ENCODE measurements at regions not wholly inside any gene's neighbourhood (a gene's known extent, or its start where the extent isn't known, plus 50 kb on each side); places are given as distances from the start of the nearest gene placed in this dataset.
"Not testable (repeated sequence)": the region's sequence is repeated elsewhere in the genome, so short reads cannot be mapped to it uniquely, and the experiment has no call there.

DNA sequence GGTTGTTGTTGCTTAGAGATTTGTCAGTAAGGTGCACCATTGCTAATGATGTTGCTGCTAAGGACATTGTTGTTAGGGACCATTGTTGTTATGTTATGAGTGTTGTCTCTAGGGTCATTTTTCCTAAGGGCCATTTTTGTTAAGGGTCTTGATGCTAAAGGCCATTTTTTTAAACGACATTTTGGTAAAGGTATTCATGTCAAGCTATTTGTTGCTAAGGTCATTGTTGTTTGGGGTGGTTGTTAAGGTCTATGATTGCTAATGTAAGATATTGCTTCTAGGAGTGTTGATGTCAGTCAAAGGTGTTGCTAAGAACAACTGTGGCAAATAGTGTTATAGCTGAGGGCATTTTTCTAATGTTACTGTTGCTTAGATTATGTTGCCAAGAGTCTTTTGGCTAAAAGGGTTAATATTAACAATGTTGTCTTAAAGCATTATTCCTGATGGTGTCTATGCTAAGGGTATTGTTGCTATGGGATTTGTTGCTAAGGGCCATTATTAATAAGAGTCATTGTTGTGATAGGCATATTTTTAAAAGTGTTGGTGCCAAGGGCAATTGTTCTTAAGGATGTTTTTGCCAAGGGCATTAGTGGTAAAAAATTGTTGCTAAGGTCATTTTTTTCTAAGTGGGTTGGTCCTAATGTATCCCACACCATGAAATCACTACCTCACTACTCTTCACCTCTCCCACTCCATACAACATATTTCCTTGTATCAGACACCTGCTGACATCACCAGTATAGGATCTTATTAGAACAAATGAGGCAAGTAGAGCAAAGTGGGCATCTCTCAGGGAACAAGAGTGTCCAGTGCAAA, 56.2 kb downstream of the SPATA31A6 start:
- H3K27me3 ChIP-seq; H3K27ac ChIP-seq; H3K4me3 ChIP-seq; intact Hi-C loops (cut with DNase I); DNase-seq; H3K36me3 ChIP-seq; H3K9me3 ChIP-seq; ATAC-seq; H3K4me1 ChIP-seq: not testable (repeated sequence)

DNA sequence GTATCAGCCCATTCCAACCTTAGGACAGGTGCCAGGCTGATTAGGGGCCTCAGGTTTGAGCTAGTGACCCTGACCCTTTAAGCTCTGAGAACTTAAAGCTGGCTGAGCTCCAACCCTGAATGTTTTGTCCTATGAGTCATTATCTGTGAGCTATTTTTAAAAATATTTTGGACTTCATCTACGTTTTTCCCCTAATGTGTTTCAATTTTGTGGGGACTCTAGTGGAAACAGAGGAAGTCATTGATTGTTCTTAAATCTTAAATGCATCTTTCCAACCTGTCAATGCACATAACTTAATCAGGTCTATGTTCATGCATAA, 56.8 kb downstream of the SPATA31A6 start:
- H3K36me3 ChIP-seq; H3K9me3 ChIP-seq; H3K4me3 ChIP-seq; H3K4me1 ChIP-seq; H3K27me3 ChIP-seq; DNase-seq; H3K27ac ChIP-seq; ATAC-seq; intact Hi-C loops (cut with DNase I): not testable (repeated sequence)

DNA sequence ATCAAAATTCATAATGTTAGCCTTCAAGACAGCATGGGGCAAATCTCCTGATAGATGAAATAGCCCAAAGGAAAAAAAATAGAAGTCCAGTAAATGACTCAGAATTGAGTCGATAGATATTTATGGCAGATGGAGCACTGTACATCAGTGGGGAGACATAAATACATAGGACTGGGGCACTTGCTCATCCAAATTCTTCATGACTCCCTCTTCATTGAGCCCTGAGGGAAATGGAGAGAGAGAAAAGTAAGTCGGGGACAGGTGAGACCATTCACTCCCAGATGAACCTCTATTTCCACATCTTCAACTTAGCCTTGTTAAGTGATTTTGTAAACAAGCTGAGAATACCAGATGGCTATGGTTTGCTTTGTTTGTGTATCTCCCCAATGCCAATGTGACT, 59.8 kb downstream of the SPATA31A6 start:
- H3K27ac ChIP-seq; ATAC-seq; H3K4me3 ChIP-seq; H3K9me3 ChIP-seq; H3K27me3 ChIP-seq; intact Hi-C loops (cut with DNase I); H3K36me3 ChIP-seq; DNase-seq; H3K4me1 ChIP-seq: not testable (repeated sequence)

DNA sequence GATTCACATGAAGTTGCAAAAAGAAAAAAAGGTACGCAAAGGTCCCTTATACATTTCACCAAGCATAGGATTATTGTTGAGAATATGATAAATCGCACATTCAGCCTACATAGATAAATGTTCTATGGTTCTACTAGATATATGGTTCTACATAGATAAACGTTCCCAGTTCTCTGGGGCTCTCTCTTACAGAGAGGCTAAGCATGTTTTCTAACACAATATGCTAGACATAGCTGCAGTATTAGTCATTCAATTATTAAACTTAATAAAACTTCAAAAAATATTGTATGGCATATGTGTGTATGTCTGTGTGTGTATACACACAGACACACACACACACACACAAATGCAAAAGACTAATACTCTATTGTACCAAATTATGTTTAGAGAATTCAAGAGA, 60.4 kb downstream of the SPATA31A6 start:
- intact Hi-C loops (cut with DNase I); H3K27ac ChIP-seq; H3K36me3 ChIP-seq; H3K4me3 ChIP-seq; H3K4me1 ChIP-seq; ATAC-seq; H3K27me3 ChIP-seq; DNase-seq; H3K9me3 ChIP-seq: not testable (repeated sequence)

DNA sequence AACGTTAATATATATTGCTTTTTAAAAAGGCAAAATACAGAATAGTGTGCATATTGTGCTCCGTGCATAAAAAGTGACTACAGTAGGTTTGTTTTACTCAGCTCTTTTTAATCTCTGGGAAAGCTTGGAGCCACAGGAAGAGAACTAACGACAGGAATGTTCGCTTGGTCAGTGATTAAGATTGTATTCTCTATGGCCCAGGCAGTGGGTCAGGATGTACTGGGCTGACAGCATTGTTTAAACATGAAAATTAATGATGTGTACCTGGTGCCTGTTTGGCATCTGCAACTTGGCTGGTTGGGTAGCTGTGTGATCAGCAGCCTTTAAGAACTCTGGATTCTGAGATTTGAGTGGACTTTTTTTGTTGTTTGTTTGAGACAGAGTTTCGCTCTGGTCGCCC, 85.3 kb downstream of the SPATA31A6 start:
- intact Hi-C loops (cut with DNase I); DNase-seq; H3K36me3 ChIP-seq; H3K9me3 ChIP-seq; ATAC-seq; H3K27ac ChIP-seq; H3K27me3 ChIP-seq; H3K4me1 ChIP-seq; H3K4me3 ChIP-seq: not testable (repeated sequence)

DNA sequence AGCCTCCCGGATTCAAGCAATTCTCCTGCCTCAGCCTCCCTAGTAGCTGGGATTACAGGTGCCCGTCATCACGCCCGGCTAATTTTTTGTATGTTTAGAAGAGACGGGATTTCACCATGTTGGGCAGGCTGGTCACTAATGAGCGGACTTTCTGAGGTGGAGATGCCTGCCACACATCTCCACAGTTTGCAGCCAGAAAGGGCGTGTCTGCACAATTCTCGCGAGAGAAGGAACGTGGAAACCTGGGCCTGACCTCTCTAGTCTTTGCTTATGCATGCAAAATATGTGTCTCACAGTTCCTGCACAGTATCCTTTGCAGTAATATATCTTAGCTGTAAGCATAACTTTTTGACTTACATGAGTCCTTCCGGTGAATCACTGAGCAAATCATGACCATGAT, 85.7 kb downstream of the SPATA31A6 start:
- H3K4me1 ChIP-seq; ATAC-seq; H3K4me3 ChIP-seq; H3K36me3 ChIP-seq; H3K27ac ChIP-seq; H3K9me3 ChIP-seq; H3K27me3 ChIP-seq; intact Hi-C loops (cut with DNase I): not testable (repeated sequence)
- DNase-seq: peak in 1 of 4 donors; percentile 29

DNA sequence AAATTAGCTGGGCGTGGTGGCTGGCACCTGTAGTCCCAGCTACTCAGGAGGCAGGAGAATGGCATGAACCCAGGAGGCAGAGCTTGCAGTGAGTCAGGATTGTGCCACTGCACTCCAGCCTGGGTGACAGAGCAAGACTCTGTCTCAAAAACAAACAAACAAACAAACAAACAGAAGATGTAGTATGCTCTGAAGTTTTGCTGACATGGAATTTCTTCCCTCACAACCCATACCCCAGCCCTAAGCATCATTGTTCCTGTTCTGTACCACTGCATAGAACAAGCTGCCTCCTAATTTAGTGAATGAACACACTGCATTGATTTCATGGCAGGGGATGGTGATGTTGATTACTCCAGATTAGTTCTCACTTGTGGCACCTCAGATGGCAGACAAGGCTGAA, 89.7 kb downstream of the SPATA31A6 start:
- H3K9me3 ChIP-seq; H3K4me3 ChIP-seq; DNase-seq; H3K4me1 ChIP-seq; H3K27me3 ChIP-seq; ATAC-seq; H3K27ac ChIP-seq; intact Hi-C loops (cut with DNase I); H3K36me3 ChIP-seq: not testable (repeated sequence)

DNA sequence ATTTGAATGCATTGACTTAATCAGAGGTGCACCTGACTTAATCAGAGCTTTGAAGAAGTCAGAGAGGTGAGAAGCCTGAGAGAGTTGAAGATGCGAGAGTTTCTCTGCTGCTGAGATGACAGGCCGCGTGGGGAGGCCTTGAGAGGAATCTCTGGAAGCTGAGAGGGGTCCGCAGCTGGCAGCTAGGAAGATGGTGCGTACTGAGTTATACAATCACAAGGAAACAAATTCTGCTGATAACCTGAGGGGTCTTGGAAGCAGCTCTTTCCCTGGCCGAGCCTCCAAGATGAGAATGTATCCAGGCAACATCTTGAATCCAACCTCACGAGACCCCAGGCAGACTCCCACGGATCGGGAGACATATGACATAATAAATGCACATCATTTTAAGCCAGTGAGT, 91.7 kb downstream of the SPATA31A6 start:
- Histone ChIP-seq H3K9me3 (no peaks in the 10 kb centered on the region), H3K27ac (no peak overlapping the region), H3K36me3 (no peaks in the 10 kb centered on the region), H3K4me1 (no peaks in the 10 kb centered on the region), H3K27me3 (no peaks in the 10 kb centered on the region), H3K4me3 (no peak overlapping the region)
- no peak for DNase-seq
- TF ChIP-seq, protein P1, sequence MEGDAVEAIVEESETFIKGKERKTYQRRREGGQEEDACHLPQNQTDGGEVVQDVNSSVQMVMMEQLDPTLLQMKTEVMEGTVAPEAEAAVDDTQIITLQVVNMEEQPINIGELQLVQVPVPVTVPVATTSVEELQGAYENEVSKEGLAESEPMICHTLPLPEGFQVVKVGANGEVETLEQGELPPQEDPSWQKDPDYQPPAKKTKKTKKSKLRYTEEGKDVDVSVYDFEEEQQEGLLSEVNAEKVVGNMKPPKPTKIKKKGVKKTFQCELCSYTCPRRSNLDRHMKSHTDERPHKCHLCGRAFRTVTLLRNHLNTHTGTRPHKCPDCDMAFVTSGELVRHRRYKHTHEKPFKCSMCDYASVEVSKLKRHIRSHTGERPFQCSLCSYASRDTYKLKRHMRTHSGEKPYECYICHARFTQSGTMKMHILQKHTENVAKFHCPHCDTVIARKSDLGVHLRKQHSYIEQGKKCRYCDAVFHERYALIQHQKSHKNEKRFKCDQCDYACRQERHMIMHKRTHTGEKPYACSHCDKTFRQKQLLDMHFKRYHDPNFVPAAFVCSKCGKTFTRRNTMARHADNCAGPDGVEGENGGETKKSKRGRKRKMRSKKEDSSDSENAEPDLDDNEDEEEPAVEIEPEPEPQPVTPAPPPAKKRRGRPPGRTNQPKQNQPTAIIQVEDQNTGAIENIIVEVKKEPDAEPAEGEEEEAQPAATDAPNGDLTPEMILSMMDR (IDR thresholded peaks at IDR 0.05): no peak
- intact Hi-C loops (cut with DNase I): no loop called here
- no peak for ATAC-seq

DNA sequence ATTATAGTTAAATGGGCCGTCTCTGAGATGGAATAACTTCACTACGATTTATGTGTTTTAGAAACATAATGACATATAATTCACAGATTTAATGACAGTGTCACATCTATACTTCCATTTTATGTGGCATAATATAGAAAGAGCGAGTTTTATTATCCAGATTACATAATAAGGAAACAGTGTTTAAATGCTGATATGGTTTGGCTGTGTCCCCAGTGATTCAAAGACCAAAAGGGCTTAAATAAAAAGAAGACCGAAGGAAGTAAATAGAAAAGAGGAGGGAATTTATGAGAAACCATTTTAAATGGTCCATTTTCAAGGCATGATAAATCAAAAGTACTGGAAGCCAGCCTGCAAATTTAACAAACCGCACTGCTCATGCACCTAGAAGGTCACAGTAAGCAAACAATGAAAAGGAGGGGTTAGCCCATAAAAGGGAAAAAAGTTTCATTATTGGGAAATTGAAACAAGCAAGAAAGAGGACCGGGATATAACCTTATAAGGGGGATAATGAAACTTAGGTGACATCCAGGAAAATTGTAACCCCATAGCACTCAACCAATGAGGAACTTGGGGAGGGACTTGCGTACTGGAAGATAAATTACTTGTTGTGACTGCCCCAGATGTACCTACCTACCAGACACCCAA, 99.2 kb downstream of the SPATA31A6 start:
- H3K36me3 ChIP-seq; DNase-seq; H3K4me3 ChIP-seq; ATAC-seq; H3K27me3 ChIP-seq; H3K4me1 ChIP-seq; H3K9me3 ChIP-seq; intact Hi-C loops (cut with DNase I); H3K27ac ChIP-seq: not testable (repeated sequence)

DNA sequence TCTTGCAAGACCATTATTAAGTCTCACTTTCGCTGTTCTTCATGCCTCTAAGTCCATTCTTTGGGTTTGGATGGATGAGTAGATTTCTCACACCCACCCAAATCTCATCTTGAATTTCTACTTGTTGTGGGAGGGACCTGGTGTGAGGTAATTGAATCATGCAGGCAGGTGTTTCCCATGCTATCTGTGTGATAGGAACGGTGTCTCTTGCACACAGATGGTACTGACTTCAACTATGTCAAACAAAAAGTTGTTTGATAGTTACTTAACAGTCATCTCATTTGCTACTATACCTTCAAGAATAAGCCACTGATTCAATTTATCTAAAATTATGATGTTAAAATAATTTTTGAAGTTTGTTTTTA, 99.7 kb downstream of the SPATA31A6 start:
- ATAC-seq; intact Hi-C loops (cut with DNase I); DNase-seq; H3K27ac ChIP-seq; H3K36me3 ChIP-seq; H3K4me3 ChIP-seq; H3K9me3 ChIP-seq; H3K27me3 ChIP-seq; H3K4me1 ChIP-seq: not testable (repeated sequence)

DNA sequence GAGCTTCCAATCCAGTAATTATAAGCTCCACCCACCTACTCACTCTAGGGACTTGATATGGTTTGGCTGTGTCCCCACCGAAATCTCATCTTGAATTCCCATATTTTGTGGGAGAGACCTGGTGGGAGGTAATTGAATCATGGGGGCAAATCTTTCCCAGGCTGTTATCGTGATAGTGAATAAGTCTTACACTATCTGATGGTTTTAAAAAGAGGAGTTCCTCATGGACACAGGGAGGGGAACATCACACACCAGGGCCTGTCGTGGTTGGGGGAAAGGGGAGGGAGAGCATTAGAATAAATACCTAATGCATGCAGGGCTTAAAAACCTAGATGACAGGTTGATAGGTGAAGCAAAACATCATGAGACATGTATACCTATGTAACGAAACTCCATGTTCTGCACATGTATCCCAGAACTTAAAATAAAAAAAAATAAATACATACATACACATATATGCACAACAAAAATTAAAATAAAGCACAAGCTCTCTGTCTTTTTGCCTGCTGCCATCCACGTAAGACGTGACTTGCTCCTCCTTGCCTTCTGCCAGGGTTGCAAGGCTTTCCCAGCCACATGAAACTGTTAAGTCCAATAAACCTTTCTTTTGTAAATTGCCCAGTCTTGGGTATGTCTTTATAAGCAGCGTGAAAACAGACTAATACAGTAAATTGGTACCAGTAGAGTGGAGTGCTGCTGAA, 102.8 kb downstream of the SPATA31A6 start:
- intact Hi-C loops (cut with DNase I); ATAC-seq; H3K9me3 ChIP-seq; H3K4me3 ChIP-seq; H3K36me3 ChIP-seq; DNase-seq; H3K4me1 ChIP-seq; H3K27ac ChIP-seq: not testable (repeated sequence)
- H3K27me3 ChIP-seq: peaks cover 2 to 21% of the 10 kb centered on the region in 2 donors
